ENCODE measurements at regions not wholly inside any gene's neighbourhood (a gene's known extent, or its start where the extent isn't known, plus 50 kb on each side); places are given as distances from the start of the nearest gene placed in this dataset.
A peak's percentile ranks its signal among the peaks of the same experiment; 100 is the strongest.

DNA sequence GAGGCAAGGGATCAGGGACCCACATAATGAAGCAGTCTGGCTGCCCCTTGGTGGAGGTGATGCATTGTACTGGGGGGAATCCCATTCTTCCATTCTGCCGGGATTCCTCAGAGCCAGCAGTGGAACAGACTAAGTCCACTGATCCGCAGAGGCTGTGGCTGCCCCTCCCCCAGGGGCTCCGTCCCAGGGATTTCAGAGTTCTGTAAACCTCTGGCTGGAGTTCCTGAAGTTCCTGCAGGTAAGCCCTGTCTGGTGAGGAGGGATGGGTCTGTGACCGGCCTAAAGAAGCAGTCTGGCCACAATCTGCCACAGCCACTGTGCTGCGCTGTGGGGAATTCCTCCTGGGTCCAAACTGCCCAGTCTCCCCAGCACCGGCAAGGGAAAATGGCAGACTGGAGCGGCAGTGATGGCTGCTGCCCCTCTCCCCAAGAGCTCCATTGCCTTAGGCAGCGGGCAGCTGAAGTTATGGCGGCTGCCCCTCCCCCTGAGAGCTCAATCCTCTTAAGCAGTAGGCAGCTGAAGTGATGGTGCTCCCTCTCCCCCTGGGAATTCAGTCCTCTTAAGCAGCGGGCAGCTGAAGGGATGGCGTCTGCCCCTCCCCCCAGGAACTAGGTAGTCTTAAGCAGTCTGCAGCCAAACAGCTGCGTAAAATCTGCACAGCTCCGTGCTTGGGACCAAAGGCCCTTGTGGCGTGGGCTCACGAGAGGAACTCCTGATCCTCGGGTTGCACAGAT lies 155.7 kb downstream of the PCDH17 start (continued):
- TF ChIP-seq, protein P1, sequence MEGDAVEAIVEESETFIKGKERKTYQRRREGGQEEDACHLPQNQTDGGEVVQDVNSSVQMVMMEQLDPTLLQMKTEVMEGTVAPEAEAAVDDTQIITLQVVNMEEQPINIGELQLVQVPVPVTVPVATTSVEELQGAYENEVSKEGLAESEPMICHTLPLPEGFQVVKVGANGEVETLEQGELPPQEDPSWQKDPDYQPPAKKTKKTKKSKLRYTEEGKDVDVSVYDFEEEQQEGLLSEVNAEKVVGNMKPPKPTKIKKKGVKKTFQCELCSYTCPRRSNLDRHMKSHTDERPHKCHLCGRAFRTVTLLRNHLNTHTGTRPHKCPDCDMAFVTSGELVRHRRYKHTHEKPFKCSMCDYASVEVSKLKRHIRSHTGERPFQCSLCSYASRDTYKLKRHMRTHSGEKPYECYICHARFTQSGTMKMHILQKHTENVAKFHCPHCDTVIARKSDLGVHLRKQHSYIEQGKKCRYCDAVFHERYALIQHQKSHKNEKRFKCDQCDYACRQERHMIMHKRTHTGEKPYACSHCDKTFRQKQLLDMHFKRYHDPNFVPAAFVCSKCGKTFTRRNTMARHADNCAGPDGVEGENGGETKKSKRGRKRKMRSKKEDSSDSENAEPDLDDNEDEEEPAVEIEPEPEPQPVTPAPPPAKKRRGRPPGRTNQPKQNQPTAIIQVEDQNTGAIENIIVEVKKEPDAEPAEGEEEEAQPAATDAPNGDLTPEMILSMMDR (IDR thresholded peaks at IDR 0.05) = no peak
- no peak for TF ChIP-seq TEAD4 (CRISPR knock-in tag; IDR thresholded peaks at IDR 0.05)

DNA sequence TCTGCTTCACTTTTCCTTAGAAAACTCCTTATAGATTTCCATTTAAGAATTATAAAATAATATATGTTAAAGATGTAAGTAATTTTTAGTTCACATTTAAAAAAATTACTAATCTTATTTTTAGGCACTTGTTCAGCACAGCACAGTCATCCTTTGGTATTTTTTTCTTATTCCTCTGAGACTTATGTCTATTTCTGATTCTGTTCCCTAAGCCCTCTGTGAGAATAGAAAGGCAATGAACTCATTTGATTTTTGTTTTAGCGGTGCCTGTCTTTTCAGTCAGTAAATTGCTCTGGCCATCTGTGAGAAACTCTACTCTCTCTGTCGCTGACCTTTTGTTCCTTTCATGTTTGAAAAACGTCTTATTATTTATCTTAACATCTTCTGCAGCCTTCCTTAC lies 168.1 kb downstream of the PCDH17 start:
- Mint-ChIP-seq H3K36me3 (no peaks in the 10 kb centered on the region), H3K27ac (no peak overlapping the region), H3K9me3 (no peaks in the 10 kb centered on the region), H3K4me1 (no peaks in the 10 kb centered on the region), H3K27me3 (ENCODE audit: low read depth) (no peaks in the 10 kb centered on the region), H3K4me3 (no peak overlapping the region)
- CTCF ChIA-PET = no interaction called here
- no peak for ATAC-seq
- TF ChIP-seq CREB1 (CRISPR knock-in tag; IDR thresholded peaks at IDR 0.05) (no peak), JUN (CRISPR knock-in tag; IDR thresholded peaks at IDR 0.05) (no peak), ZNF416 (CRISPR knock-in tag; IDR thresholded peaks at IDR 0.05) (no peak), ZNF263 (CRISPR knock-in tag; IDR thresholded peaks at IDR 0.05; ENCODE audit: low read depth) (no peak), ZNF317 (CRISPR knock-in tag; IDR thresholded peaks at IDR 0.05; ENCODE audit: borderline replicate concordance, low read depth) (no peak), ZBTB21 (CRISPR knock-in tag; IDR thresholded peaks at IDR 0.05; ENCODE audit: borderline replicate concordance) (no peak)
- TF ChIP-seq, protein P2, sequence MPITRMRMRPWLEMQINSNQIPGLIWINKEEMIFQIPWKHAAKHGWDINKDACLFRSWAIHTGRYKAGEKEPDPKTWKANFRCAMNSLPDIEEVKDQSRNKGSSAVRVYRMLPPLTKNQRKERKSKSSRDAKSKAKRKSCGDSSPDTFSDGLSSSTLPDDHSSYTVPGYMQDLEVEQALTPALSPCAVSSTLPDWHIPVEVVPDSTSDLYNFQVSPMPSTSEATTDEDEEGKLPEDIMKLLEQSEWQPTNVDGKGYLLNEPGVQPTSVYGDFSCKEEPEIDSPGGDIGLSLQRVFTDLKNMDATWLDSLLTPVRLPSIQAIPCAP (CRISPR knock-in tag; IDR thresholded peaks at IDR 0.05) = no peak
- DNase-seq (ENCODE audit: low spot score) = no peak
- POLR2A ChIA-PET = no interaction called here

DNA sequence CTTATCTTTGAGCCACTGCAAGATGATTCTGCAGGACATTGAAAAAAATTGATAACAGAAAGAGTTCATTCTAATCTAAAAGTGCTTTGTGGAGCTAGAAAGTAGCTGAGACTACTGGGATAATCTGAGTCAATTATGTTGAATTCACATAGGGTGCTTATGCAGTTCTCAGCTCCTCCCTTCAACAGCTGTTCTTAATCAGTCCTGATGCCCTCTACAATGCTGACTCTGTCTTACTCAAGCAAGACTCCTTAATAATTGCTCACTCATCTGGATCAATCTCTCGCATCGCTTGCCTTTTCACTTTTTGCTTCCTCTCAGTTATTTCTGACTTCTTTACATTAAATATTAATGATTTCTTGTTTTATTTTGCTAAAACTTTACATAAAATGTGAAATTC lies 182.1 kb downstream of the PCDH17 start:
- H3K4me3 Mint-ChIP-seq = no peak overlapping the region
- DNase-seq (ENCODE audit: low spot score) (no peak), ATAC-seq (peak; percentile 56; the same call in 1 of the 2 replicates)
- no peaks in the 10 kb centered on the region; the same call in 1 of the 2 replicates for H3K9me3 Mint-ChIP-seq
- H3K4me1 Mint-ChIP-seq = no peaks in the 10 kb centered on the region
- no peak overlapping the region for H3K27ac Mint-ChIP-seq
- H3K27me3 Mint-ChIP-seq (ENCODE audit: low read depth) = no peaks in the 10 kb centered on the region
- TF ChIP-seq ZNF263 (CRISPR knock-in tag; IDR thresholded peaks at IDR 0.05; ENCODE audit: low read depth) (no peak), ZNF423 (CRISPR knock-in tag; IDR thresholded peaks at IDR 0.05) (no peak)
- TF ChIP-seq, protein P1 (IDR thresholded peaks at IDR 0.05) = no peak
- TF ChIP-seq, protein P3, sequence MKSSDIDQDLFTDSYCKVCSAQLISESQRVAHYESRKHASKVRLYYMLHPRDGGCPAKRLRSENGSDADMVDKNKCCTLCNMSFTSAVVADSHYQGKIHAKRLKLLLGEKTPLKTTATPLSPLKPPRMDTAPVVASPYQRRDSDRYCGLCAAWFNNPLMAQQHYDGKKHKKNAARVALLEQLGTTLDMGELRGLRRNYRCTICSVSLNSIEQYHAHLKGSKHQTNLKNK (CRISPR knock-in tag; IDR thresholded peaks at IDR 0.05) = no peak
- CTCF ChIA-PET = no interaction called here
- no peaks in the 10 kb centered on the region for H3K36me3 Mint-ChIP-seq
- POLR2A ChIA-PET = no interaction called here

DNA sequence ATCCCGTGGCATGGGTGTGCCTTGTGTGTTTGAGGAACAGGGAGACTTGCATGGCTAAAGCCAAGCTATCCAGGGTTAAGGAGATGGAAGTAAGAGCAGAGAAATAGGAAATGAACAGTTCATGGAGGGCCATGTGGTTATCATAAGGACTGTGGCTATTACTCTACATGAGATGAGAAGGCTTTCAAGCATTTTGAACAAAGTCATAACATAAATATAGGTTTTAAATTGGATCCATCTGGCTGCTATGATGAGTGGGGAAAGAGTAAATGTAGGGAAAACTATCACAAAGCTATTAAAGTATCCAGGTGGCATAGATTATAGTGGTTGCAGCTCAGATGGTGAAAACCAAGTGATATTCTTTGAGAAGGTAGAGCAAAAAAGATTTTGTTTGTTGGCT lies 184.1 kb downstream of the PCDH17 start:
- Mint-ChIP-seq H3K9me3 (no peaks in the 10 kb centered on the region; the same call in 1 of the 2 replicates), H3K4me1 (no peaks in the 10 kb centered on the region), H3K27ac (no peak overlapping the region), H3K36me3 (no peaks in the 10 kb centered on the region), H3K4me3 (no peak overlapping the region), H3K27me3 (ENCODE audit: low read depth) (no peaks in the 10 kb centered on the region)
- ChIA-PET CTCF (no interaction called here), POLR2A (no interaction called here)
- ATAC-seq (no peak), DNase-seq (ENCODE audit: low spot score) (no peak)
- TF ChIP-seq ZNF396 (CRISPR knock-in tag; IDR thresholded peaks at IDR 0.05; ENCODE audit: borderline replicate concordance) (no peak), TCF7 (CRISPR knock-in tag; IDR thresholded peaks at IDR 0.05; ENCODE audit: low read depth) (no peak), ZNF416 (CRISPR knock-in tag; IDR thresholded peaks at IDR 0.05) (no peak), ETV6 (CRISPR knock-in tag; IDR thresholded peaks at IDR 0.05) (no peak), ZNF671 (CRISPR knock-in tag; IDR thresholded peaks at IDR 0.05) (no peak), MYBL2 (CRISPR knock-in tag; IDR thresholded peaks at IDR 0.05) (no peak), ZNF423 (CRISPR knock-in tag; IDR thresholded peaks at IDR 0.05) (no peak), SMAD4 (CRISPR knock-in tag; IDR thresholded peaks at IDR 0.05) (no peak)
- TF ChIP-seq, protein P4, sequence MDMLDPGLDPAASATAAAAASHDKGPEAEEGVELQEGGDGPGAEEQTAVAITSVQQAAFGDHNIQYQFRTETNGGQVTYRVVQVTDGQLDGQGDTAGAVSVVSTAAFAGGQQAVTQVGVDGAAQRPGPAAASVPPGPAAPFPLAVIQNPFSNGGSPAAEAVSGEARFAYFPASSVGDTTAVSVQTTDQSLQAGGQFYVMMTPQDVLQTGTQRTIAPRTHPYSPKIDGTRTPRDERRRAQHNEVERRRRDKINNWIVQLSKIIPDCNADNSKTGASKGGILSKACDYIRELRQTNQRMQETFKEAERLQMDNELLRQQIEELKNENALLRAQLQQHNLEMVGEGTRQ (CRISPR knock-in tag; IDR thresholded peaks at IDR 0.05) = no peak
- TF ChIP-seq, protein P5, sequence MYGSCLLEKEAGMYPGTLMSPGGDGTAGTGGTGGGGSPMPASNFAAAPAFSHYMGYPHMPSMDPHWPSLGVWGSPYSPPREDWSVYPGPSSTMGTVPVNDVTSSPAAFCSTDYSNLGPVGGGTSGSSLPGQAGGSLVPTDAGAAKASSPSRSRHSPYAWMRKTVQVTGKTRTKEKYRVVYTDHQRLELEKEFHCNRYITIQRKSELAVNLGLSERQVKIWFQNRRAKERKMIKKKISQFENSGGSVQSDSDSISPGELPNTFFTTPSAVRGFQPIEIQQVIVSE (CRISPR knock-in tag; IDR thresholded peaks at IDR 0.05; ENCODE audit: borderline replicate concordance) = no peak

Data from WTC11 (cell line).